ENCODE measurements at regions not wholly inside any gene's neighbourhood (a gene's known extent, or its start where the extent isn't known, plus 50 kb on each side); places are given as distances from the start of the nearest gene placed in this dataset.
A peak's percentile ranks its signal among the peaks of the same experiment; 100 is the strongest.

DNA sequence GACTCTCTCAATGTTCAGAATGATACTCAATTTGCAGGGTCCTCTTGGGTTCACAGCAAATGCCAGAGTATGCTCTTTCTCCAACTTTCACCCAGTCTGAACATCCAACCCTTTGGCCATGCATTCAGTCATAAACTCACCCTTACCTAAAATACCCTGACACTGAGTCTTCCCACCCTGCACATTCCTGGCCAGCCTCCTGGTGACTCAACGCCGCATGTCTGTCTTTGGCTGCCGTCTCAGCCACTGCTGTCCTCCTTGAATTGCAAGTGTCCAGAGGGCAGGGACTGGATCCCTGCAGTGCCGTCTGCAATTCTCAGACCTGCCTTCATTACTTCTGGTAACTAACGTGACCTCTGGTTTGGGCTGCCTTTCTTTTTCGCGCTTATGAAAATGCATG lies 593.4 kb downstream of the QKI start:
- Histone ChIP-seq H3K9me3 (ENCODE audit: control insufficient read depth, low read length) (no peaks in the 10 kb centered on the region), H2BK15ac (ENCODE audit: low read depth, poor library complexity, severe bottlenecking) (no peak overlapping the region), H4K8ac (ENCODE audit: low read length) (no peak overlapping the region), H3K9ac (ENCODE audit: low read length) (no peak overlapping the region), H3K4me3 (ENCODE audit: insufficient read depth in 1 of 2, low read depth in 1 of 2, low read length in 2 of 2) (no peak overlapping the region), H3K36me3 (ENCODE audit: control insufficient read depth in 1 of 2, insufficient read depth in 2 of 2, low read depth in 1 of 2, low read length in 2 of 2) (no peaks in the 10 kb centered on the region), H3K18ac (ENCODE audit: low read depth in 1 of 2, low read length in 2 of 2) (no peak overlapping the region), H3K4me2 (ENCODE audit: low read length, poor library complexity, severe bottlenecking) (no peak overlapping the region), H4K91ac (ENCODE audit: low read length) (peak overlapping the region; percentile 41), H3K27me3 (ENCODE audit: control insufficient read depth in 1 of 2, insufficient read depth in 1 of 2, low read length in 2 of 2) (peaks cover 0 to 6% of the 10 kb centered on the region in 2 experiments), H3K14ac (ENCODE audit: low read length in 2 of 2) (peak overlapping the region in 1 of 2 experiments; percentile 38), H2AFZ (ENCODE audit: low read depth, low read length) (no peak overlapping the region), H2AK5ac (ENCODE audit: low read length, severe bottlenecking) (no peak overlapping the region), H2BK120ac (ENCODE audit: low read depth, low read length) (no peak overlapping the region), H3K23ac (ENCODE audit: low read length in 2 of 2) (no peak overlapping the region), H2BK12ac (ENCODE audit: low read length in 2 of 2) (no peak overlapping the region), H3K27ac (ENCODE audit: low read length, poor library complexity, severe bottlenecking) (no peak overlapping the region), H2BK5ac (ENCODE audit: low read depth, low read length, poor library complexity, severe bottlenecking) (no peak overlapping the region), H3K79me1 (replicated peaks; ENCODE audit: low read length, poor library complexity, severe bottlenecking) (no peaks in the 10 kb centered on the region), H3K4me1 (ENCODE audit: control insufficient read depth, insufficient read depth, low read depth, low read length) (peaks cover 4% of the 10 kb centered on the region), H3K4ac (ENCODE audit: low read depth in 1 of 2, low read length in 2 of 2) (no peak overlapping the region)
- WGBS, result 74% methylated on average over 7 of the region's 7 CpGs
- no peak for DNase-seq

DNA sequence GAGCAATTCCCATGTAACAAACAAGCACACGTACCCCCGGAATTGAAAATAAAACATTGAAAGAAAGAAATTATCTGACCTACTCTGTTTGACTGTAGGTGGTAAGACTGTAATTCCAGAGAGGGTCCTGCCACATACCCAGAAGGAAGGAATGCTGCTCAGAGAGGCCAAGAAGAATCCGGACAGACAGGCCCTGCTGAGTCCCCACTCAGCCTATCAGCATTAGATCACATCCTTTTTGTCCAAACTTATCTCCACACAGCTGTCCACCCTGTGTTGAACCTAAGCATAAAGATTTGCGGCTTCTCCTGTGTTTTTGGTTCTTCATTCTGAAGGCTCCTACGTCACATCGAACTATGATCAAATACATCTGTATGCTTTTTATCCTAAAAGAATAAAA lies 591.9 kb downstream of the QKI start:
- no peak for DNase-seq
- WGBS, result 85% methylated on average over 4 of the region's 6 CpGs
- no peak overlapping the region for H3K23ac ChIP-seq (ENCODE audit: low read length in 2 of 2)

DNA sequence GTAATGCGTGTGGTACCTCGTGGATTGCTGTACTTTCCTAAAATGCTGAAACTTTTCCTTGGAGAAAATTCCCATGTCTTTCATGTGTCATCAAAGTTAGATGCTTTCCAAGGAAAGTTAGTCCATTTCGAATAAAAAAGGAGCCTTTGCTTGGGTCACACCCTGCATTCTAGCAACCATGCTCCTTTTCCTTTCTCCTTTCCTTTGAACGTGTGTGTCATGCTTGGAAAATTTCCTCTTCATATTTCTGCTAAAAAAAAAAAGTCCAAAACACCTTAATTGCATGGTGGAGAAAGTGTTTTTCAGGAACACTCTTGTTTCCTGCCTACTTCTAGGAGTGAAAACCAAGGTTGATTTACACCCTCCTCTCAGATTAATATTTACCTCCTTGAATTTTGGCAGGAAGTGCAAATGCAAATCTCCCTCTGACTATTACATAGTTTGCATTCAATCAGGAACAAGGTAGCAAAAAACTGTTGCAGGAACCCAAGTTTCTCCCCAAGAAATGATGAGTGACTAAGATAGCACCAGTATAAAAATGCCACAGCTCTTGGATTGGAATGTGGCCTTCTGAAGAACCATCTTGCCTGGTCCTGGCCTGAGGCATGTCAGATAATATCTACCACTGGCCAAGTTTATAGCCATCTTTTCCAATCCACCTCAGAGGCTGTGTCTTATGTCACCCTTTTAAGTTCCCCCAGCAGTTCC lies 590.6 kb downstream of the QKI start:
- Histone ChIP-seq H3K14ac (ENCODE audit: low read length in 2 of 2) (no peak overlapping the region), H3K9me3 (ENCODE audit: control insufficient read depth, low read length) (no peaks in the 10 kb centered on the region)

More for the DNA sequence above, 591.9 kb downstream of the QKI start:
- Histone ChIP-seq H3K4me3 (ENCODE audit: insufficient read depth in 1 of 2, low read depth in 1 of 2, low read length in 2 of 2) (no peak overlapping the region), H2AFZ (ENCODE audit: low read depth, low read length) (no peak overlapping the region), H2BK5ac (ENCODE audit: low read depth, low read length, poor library complexity, severe bottlenecking) (no peak overlapping the region), H4K91ac (ENCODE audit: low read length) (no peak overlapping the region), H3K79me1 (replicated peaks; ENCODE audit: low read length, poor library complexity, severe bottlenecking) (no peaks in the 10 kb centered on the region), H3K9me3 (ENCODE audit: control insufficient read depth, low read length) (no peaks in the 10 kb centered on the region), H3K4me1 (ENCODE audit: control insufficient read depth, insufficient read depth, low read depth, low read length) (peaks cover 4% of the 10 kb centered on the region), H2BK120ac (ENCODE audit: low read depth, low read length) (no peak overlapping the region), H3K27ac (ENCODE audit: low read length, poor library complexity, severe bottlenecking) (no peak overlapping the region), H3K36me3 (ENCODE audit: control insufficient read depth in 1 of 2, insufficient read depth in 2 of 2, low read depth in 1 of 2, low read length in 2 of 2) (no peaks in the 10 kb centered on the region), H2AK5ac (ENCODE audit: low read length, severe bottlenecking) (no peak overlapping the region), H3K14ac (ENCODE audit: low read length in 2 of 2) (no peak overlapping the region), H3K4ac (ENCODE audit: low read depth in 1 of 2, low read length in 2 of 2) (no peak overlapping the region), H2BK12ac (ENCODE audit: low read length in 2 of 2) (no peak overlapping the region), H3K4me2 (ENCODE audit: low read length, poor library complexity, severe bottlenecking) (no peak overlapping the region), H3K18ac (ENCODE audit: low read depth in 1 of 2, low read length in 2 of 2) (no peak overlapping the region), H4K8ac (ENCODE audit: low read length) (no peak overlapping the region), H3K27me3 (ENCODE audit: control insufficient read depth in 1 of 2, insufficient read depth in 1 of 2, low read length in 2 of 2) (peaks cover 0 to 6% of the 10 kb centered on the region in 2 experiments), H2BK15ac (ENCODE audit: low read depth, poor library complexity, severe bottlenecking) (no peak overlapping the region), H3K9ac (ENCODE audit: low read length) (no peak overlapping the region)

DNA sequence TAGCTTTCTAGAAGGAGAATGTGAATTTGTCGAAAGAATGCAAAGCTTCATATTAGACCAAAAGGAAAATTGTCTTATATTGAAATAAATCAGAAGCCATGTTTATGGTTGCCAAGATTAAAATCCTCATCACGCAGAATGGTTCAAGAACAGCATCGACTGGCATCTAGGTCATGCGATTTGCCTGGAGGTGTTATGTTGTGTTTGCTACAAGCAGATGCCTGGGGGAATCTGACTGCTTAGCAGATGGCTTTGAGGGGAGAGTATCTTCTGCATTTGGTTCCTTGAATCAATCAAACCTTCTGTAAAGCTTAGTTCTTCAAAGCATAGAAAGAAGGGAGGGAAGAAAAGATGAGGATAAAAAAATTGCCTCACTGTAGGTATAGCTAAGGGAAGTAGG lies 585.8 kb downstream of the QKI start:
- Histone ChIP-seq H2BK5ac (ENCODE audit: low read depth, low read length, poor library complexity, severe bottlenecking) (no peak overlapping the region), H3K4me2 (ENCODE audit: low read length, poor library complexity, severe bottlenecking) (no peak overlapping the region), H3K4me3 (ENCODE audit: insufficient read depth in 1 of 2, low read depth in 1 of 2, low read length in 2 of 2) (no peak overlapping the region), H3K9ac (ENCODE audit: low read length) (no peak overlapping the region), H3K36me3 (ENCODE audit: control insufficient read depth in 1 of 2, insufficient read depth in 2 of 2, low read depth in 1 of 2, low read length in 2 of 2) (no peaks in the 10 kb centered on the region), H2BK15ac (ENCODE audit: low read depth, poor library complexity, severe bottlenecking) (no peak overlapping the region), H2BK12ac (ENCODE audit: low read length in 2 of 2) (no peak overlapping the region), H2AK5ac (ENCODE audit: low read length, severe bottlenecking) (no peak overlapping the region), H3K4ac (ENCODE audit: low read depth in 1 of 2, low read length in 2 of 2) (no peak overlapping the region), H3K27ac (ENCODE audit: low read length, poor library complexity, severe bottlenecking) (no peak overlapping the region), H3K27me3 (ENCODE audit: control insufficient read depth in 1 of 2, insufficient read depth in 1 of 2, low read length in 2 of 2) (no peaks in the 10 kb centered on the region), H3K79me1 (replicated peaks; ENCODE audit: low read length, poor library complexity, severe bottlenecking) (no peaks in the 10 kb centered on the region), H3K4me1 (ENCODE audit: control insufficient read depth, insufficient read depth, low read depth, low read length) (peaks cover 3% of the 10 kb centered on the region), H3K9me3 (ENCODE audit: control insufficient read depth, low read length) (no peaks in the 10 kb centered on the region), H4K91ac (ENCODE audit: low read length) (no peak overlapping the region), H2BK120ac (ENCODE audit: low read depth, low read length) (no peak overlapping the region), H3K14ac (ENCODE audit: low read length in 2 of 2) (no peak overlapping the region), H3K18ac (ENCODE audit: low read depth in 1 of 2, low read length in 2 of 2) (no peak overlapping the region), H3K23ac (ENCODE audit: low read length in 2 of 2) (no peak overlapping the region), H4K8ac (ENCODE audit: low read length) (no peak overlapping the region), H2AFZ (ENCODE audit: low read depth, low read length) (no peak overlapping the region)
- DNase-seq, result no peak
- WGBS, result 96% methylated on average over 4 of the region's 4 CpGs

More for the DNA sequence above, 590.6 kb downstream of the QKI start:
- Histone ChIP-seq H2BK5ac (ENCODE audit: low read depth, low read length, poor library complexity, severe bottlenecking) (no peak overlapping the region), H3K27ac (ENCODE audit: low read length, poor library complexity, severe bottlenecking) (no peak overlapping the region), H3K4ac (ENCODE audit: low read depth in 1 of 2, low read length in 2 of 2) (no peak overlapping the region), H3K4me1 (ENCODE audit: control insufficient read depth, insufficient read depth, low read depth, low read length) (peaks cover 4% of the 10 kb centered on the region), H2BK15ac (ENCODE audit: low read depth, poor library complexity, severe bottlenecking) (no peak overlapping the region), H4K8ac (ENCODE audit: low read length) (no peak overlapping the region), H3K18ac (ENCODE audit: low read depth in 1 of 2, low read length in 2 of 2) (no peak overlapping the region), H3K4me3 (ENCODE audit: insufficient read depth in 1 of 2, low read depth in 1 of 2, low read length in 2 of 2) (no peak overlapping the region), H2BK12ac (ENCODE audit: low read length in 2 of 2) (no peak overlapping the region), H2AFZ (ENCODE audit: low read depth, low read length) (no peak overlapping the region), H3K79me1 (replicated peaks; ENCODE audit: low read length, poor library complexity, severe bottlenecking) (no peaks in the 10 kb centered on the region), H3K23ac (ENCODE audit: low read length in 2 of 2) (no peak overlapping the region), H3K9ac (ENCODE audit: low read length) (no peak overlapping the region), H3K27me3 (ENCODE audit: control insufficient read depth in 1 of 2, insufficient read depth in 1 of 2, low read length in 2 of 2) (peaks cover 0 to 6% of the 10 kb centered on the region in 2 experiments), H2BK120ac (ENCODE audit: low read depth, low read length) (no peak overlapping the region), H4K91ac (ENCODE audit: low read length) (no peak overlapping the region), H2AK5ac (ENCODE audit: low read length, severe bottlenecking) (no peak overlapping the region), H3K36me3 (ENCODE audit: control insufficient read depth in 1 of 2, insufficient read depth in 2 of 2, low read depth in 1 of 2, low read length in 2 of 2) (no peaks in the 10 kb centered on the region), H3K4me2 (ENCODE audit: low read length, poor library complexity, severe bottlenecking) (no peak overlapping the region)
- 87% methylated on average over 3 of the region's 4 CpGs for WGBS
- no peak for DNase-seq
